ENCODE measurements at regions not wholly inside any gene's neighbourhood (a gene's known extent, or its start where the extent isn't known, plus 50 kb on each side); places are given as distances from the start of the nearest gene placed in this dataset.

DNA sequence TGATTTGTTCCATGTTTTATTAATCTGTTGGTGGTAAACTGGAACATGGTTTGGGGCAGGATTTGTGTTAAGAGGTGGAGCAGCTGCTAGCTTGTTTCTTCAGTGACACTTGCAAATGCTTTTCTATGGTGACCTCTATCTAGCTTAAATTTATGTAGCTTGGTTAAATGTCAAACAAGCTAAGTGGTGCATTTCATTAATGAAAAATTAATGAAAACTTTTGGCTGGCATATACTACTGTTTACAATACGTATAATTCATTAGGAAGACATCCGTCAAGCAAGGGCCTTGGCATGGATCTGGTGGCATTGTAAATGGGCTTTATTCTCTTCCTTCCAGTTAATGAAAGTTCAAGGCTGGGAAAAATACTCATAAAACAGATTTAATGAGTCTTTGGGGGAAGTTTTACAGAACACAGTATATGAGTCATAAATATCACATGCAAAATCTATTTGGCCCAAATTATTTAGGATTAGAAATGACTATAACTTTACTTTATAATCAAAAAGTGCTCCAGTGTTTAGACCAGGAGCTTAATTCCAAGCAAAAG lies 807.7 kb upstream of the SEL1L start:
- H3K36me3 ChIP-seq = no peaks in the 10 kb centered on the region
- TF ChIP-seq POLR2A (IDR thresholded peaks at IDR 0.05) = no peak
- TF ChIP-seq CTCF (IDR thresholded peaks at IDR 0.05) = no peak
- TF ChIP-seq POLR2AphosphoS5 (IDR thresholded peaks at IDR 0.05) = peak; percentile 57
- WGBS = 5% methylated on average over 2 of the region's 2 CpGs
- no peak overlapping the region for H3K27ac ChIP-seq
- no peaks in the 10 kb centered on the region for H3K27me3 ChIP-seq (replicated peaks; ENCODE audit: insufficient read depth)
- H3K9me3 ChIP-seq = no peaks in the 10 kb centered on the region
- H3K4me3 ChIP-seq = no peak overlapping the region
- H3K4me1 ChIP-seq (replicated peaks) = no peaks in the 10 kb centered on the region
- DNase-seq (ENCODE audit: low spot score) = no peak
- intact Hi-C loops (cut with DNase I) = no loop called here

- no peaks in the 10 kb centered on the region for H3K27me3 ChIP-seq (replicated peaks; ENCODE audit: insufficient read depth)
- H3K9me3 ChIP-seq = no peaks in the 10 kb centered on the region
- intact Hi-C loops (cut with DNase I) = no loop called here
- no peak overlapping the region for H3K27ac ChIP-seq
- no peaks in the 10 kb centered on the region for H3K4me1 ChIP-seq (replicated peaks)
- no peak for DNase-seq (ENCODE audit: low spot score)
- H3K4me3 ChIP-seq = no peak overlapping the region
- no peaks in the 10 kb centered on the region for H3K36me3 ChIP-seq
- no peak for TF ChIP-seq POLR2AphosphoS5 (IDR thresholded peaks at IDR 0.05)
- no peak for TF ChIP-seq CTCF (IDR thresholded peaks at IDR 0.05)
- TF ChIP-seq POLR2A (IDR thresholded peaks at IDR 0.05) = no peak
These were observed 808.9 kb upstream of the SEL1L start for GRCh38 chr14:82342596-82342995.

DNA sequence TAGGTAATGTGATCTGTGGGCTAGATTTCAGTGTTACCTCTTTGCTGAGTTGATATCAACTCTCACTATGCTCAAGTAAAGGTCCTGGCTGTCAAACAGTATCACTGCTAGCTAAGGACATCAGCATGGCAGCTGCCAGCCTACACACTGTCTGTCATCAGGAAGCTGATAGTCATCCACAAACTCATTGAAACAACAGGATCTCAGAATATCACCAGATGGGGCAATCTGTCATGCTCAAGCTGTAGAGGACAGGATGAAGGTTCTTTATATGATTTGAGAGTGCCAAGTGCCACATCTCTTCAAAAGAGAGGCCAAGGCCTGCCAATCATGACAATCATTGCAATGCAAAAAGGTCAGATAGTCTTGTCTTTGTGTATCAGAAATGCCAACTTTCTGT lies 811.5 kb upstream of the SEL1L start:
- Histone ChIP-seq H3K36me3 (no peaks in the 10 kb centered on the region), H3K4me3 (no peak overlapping the region), H3K4me1 (replicated peaks) (no peaks in the 10 kb centered on the region), H3K27ac (no peak overlapping the region), H3K9me3 (no peaks in the 10 kb centered on the region), H3K27me3 (replicated peaks; ENCODE audit: insufficient read depth) (no peaks in the 10 kb centered on the region)
- DNase-seq (ENCODE audit: low spot score) = no peak
- TF ChIP-seq POLR2AphosphoS5 (IDR thresholded peaks at IDR 0.05) (no peak), POLR2A (IDR thresholded peaks at IDR 0.05) (no peak), CTCF (IDR thresholded peaks at IDR 0.05) (no peak)
- intact Hi-C loops (cut with DNase I) = no loop called here

DNA sequence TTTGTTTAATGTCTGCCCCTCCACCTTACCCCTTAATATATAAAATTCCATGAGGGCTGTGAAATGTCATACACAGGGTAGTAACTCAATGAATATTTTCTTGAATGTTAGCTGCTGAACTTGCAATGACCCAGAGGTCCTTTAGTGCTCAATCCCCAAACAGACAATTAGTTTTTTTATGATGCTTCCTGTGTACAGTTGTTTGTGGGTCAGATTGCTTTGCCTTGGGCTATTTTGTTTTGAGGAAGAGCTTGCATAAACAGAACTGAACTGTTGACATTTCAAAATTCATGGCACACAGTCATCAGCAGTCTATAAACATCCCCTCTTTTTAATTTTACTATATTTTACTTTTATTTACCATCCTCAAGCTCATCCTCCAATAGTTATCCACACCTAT lies 820.5 kb upstream of the SEL1L start:
- H3K27ac ChIP-seq = no peak overlapping the region
- TF ChIP-seq POLR2AphosphoS5 (IDR thresholded peaks at IDR 0.05) (no peak), CTCF (IDR thresholded peaks at IDR 0.05) (no peak), POLR2A (IDR thresholded peaks at IDR 0.05) (no peak)
- H3K9me3 ChIP-seq = no peaks in the 10 kb centered on the region
- H3K4me3 ChIP-seq = no peak overlapping the region
- no peaks in the 10 kb centered on the region for H3K27me3 ChIP-seq (replicated peaks; ENCODE audit: insufficient read depth)
- intact Hi-C loops (cut with DNase I) = no loop called here
- DNase-seq (ENCODE audit: low spot score) = no peak
- H3K4me1 ChIP-seq (replicated peaks) = no peaks in the 10 kb centered on the region
- no peaks in the 10 kb centered on the region for H3K36me3 ChIP-seq

- Histone ChIP-seq H3K4me3 (no peak overlapping the region), H3K9me3 (no peaks in the 10 kb centered on the region), H3K27me3 (replicated peaks; ENCODE audit: insufficient read depth) (no peaks in the 10 kb centered on the region), H3K4me1 (replicated peaks) (no peaks in the 10 kb centered on the region), H3K27ac (no peak overlapping the region), H3K36me3 (no peaks in the 10 kb centered on the region)
- no peak for DNase-seq (ENCODE audit: low spot score)
- 82% methylated on average over 3 of the region's 3 CpGs for WGBS
- TF ChIP-seq POLR2A (IDR thresholded peaks at IDR 0.05) (no peak), POLR2AphosphoS5 (IDR thresholded peaks at IDR 0.05) (no peak), CTCF (IDR thresholded peaks at IDR 0.05) (no peak)
- intact Hi-C loops (cut with DNase I) = no loop called here
These were observed 825.5 kb upstream of the SEL1L start for GRCh38 chr14:82359201-82359600.

Measured in prostate gland (tissue), 2 donors.